HG02981 (cell line): ENCODE measurements at regions not wholly inside any gene's neighbourhood (a gene's known extent, or its start where the extent isn't known, plus 50 kb on each side); places are given as distances from the start of the nearest gene placed in this dataset.
"Not testable (repeated sequence)": the region's sequence is repeated elsewhere in the genome, so short reads cannot be mapped to it uniquely, and the experiment has no call there.

Source experiments
- ATAC-seq: cut with Tn5 transposase; IDR thresholded peaks from one replicate; pipeline ENCODE4 v1.9.1; 2021; ENCODE audit warnings: mild to moderate bottlenecking, moderate library complexity; ENCODE audit not compliant: unreplicated experiment

DNA sequence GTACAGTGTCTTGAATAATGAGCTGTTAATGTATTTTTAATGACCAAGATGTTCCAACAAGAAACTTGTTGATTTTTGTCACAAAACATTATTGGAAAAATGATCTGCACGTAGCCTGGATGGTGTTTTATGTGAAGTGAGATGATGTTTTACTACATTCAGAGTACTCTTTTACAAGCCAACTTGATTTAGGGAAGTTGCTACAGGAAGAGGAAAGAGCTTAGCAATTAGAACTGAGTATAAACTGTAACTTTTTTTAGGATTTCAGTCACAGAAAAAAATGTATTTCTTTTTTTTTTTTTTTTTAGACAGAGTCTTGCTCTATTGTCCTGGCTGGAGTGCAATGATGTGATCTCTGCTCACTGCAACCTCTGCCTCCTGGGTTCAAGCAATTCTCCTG, 113.6 kb upstream of the ADRA1B start:
- ATAC-seq: no peak

DNA sequence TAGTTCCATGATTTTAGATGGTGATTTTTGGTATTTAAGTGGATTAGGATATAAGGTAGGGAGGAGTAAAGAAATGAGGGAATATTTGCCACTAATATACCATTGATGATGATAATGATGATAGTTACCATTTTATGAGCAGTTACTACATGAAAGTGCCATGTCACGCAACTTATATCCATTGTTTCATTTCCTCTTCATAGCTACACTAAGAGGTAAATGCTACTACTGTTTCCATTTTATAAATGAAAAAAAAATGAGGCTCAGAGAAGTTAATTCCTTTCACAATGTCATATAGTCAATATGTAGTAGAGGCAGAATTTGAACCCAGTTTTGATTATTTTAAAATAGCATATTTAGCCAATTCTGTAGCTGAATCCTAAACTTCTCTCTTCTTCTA, 112.2 kb upstream of the ADRA1B start:
- ATAC-seq: no peak

DNA sequence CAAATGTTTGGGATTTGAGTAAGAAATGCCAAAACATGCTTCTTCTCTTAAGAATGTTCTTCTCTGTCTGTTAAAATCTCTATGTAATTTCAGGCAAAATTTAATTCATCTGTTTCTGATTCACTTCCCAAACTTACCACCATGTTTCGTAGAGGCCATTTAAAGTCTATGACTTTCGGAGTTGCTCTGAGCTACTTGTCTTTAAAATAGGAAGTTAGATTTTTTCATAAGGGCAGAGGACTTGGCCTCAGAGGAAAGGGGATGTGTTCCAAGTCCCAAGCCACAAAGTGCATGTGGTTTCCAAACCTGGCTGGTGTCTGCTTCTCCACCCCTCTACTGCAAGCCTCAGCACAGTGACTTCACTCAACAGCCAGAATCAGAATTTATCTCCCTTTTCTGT, 111.3 kb upstream of the ADRA1B start:
- ATAC-seq: no peak

DNA sequence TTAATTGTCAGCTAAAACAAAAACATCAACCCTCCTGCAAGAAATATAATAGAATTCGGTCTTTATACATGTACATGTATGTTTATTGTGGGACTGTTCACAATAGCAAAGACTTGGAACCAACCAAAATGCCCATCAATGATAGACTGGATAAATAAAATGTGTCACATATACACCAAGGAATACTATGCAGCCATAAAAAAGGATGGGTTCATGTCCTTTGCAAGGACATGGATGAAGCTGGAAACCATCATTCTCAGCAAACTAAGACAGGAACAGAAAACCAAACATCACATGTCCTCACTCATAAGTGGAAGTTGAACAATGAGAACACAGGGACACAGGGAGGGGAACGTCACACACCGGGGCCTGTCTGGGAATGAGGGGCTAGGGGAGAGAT, 109.1 kb upstream of the ADRA1B start:
- not testable (repeated sequence) for ATAC-seq

DNA sequence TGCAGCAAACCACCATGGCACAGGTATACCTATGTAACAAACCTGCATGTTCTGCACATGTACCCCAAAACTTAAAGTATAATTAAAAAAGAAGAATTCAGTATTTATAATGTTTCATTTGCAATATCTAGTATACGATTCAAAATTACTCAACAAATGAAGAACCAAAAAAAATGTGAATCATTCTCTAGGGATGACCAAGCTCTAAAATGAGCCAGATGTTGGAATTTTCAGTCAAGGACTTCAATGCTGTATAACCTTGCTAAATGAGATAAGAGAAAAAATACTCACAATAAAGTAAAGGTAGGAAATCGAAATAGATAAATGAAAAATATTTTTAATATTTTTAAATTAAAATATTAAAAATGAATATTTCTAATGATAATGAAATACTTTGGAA, 108.7 kb upstream of the ADRA1B start:
- no peak for ATAC-seq

DNA sequence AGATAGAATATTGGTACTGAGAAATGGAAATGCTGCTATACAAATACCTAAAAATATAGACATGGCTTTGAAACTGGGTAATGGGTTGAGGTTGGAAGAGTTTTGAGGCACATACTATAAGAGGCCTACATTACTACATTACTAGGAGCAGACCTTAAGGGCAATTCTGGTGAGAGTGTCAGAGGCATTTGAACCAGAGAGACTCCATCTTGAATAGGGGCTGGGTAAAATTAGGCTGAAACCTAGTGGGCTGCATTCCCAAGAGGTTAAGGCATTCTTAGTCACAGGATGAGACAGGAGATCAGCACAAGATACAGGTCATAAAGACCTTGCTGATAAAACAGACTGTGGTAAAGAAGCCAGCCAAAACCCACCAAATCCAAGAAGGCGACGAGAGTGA, 104.6 kb upstream of the ADRA1B start:
- no peak for ATAC-seq

DNA sequence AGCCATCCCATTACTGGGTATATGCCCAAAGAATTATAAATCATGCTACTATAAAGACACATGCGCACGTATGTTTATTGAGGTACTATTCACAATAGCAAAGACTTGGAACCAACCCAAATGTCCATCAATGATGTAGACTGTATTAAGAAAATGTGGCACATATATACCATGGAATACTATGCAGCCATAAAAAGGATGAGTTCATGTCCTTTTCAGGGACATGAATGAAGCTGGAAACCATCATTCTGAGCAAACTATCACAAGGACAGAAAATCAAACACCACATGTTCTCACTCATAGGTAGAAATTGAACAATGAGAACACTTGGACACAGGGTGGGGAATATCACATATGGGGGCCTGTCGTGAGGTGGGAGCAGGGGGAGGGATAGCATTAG, 103.5 kb upstream of the ADRA1B start:
- ATAC-seq: not testable (repeated sequence)

DNA sequence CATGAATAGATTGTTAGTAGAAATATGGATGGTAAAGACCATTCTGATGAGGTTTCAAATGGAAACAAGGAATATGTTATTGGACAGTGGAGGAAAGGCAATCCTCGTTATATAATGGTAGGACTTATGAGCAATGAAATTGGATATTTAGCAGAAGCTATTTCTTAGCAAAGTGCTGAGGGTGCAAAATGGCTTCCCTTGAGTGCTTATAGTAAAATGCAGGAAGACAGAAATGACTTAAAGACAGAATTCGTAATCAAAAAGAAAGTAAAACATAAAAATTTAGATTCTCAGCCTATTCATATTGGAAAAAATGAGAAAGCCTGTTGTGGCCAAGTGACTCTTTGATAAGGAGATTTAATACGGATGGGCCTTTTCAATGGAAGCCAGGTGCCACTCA, 102.1 kb upstream of the ADRA1B start:
- ATAC-seq: no peak

DNA sequence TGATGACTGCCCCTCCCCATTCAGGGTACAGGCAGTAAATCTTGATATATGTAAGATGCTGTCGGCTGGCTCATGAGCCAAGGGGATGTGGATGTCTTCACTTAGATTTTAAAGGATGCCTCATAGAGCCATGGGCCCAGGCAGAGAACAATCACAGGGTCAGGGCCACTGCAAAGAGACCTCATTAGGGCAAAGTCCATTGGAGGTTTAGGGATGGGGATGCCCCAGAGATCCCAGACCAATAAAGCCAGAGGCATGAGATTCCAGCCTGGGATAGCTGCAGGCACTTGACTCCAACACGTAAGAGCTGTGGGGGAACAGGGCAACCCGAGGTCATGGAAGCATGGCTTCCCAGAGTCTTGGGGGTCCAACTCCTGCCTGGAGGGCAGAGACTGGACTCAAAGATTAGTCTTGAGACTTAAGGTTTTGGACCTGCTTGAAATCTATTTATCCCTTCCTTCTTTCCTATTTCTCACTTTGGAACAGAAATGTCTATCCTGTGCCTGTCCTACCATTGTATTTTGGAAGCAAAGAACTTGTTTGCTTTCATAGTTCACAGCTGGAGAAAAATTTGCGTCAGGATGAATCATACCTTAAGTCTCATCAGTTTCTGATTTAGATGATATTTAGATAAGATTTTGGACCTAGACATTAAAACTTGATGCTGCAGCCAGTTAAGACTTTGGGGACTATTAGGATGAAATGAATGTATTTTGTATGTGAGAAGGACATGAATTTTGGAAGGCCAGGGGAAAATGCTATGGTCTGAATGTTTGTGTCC, 101.3 kb upstream of the ADRA1B start:
- ATAC-seq: no peak

DNA sequence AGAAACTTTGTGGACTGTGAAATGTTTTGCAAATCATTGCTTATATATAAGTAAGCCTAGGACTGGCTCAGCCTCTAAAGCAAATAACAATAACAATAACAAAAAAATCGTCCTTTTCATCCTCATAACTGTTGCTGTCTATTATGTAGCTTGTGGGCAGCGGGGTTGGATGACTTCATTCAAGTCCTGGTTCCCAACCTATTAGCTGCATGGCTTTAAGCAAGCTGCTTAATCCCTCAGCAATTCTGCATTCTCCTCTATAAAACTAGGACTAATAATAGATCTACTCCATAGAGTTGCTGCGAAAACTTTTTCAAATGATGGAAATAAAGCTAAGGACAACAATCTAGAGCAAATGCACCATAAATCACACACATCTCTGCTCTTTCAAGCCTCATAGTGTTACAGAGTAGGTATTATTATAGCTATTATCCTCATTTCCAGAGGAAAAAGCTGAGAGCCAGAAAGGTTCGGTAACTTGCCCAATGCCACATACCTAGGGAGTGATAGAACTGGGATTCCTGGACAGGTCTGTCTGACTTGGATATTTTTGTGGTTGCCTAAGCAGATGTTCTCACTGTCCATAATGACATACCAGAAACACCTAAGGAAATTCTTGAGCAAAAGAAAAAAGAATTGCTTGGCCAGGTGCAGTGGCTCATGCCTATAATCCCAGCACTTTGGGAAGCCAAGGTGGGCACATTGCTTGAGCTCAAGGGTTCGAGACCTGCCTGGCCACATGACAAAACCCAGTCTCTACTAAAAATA, 98.8 kb upstream of the ADRA1B start:
- ATAC-seq: no peak

DNA sequence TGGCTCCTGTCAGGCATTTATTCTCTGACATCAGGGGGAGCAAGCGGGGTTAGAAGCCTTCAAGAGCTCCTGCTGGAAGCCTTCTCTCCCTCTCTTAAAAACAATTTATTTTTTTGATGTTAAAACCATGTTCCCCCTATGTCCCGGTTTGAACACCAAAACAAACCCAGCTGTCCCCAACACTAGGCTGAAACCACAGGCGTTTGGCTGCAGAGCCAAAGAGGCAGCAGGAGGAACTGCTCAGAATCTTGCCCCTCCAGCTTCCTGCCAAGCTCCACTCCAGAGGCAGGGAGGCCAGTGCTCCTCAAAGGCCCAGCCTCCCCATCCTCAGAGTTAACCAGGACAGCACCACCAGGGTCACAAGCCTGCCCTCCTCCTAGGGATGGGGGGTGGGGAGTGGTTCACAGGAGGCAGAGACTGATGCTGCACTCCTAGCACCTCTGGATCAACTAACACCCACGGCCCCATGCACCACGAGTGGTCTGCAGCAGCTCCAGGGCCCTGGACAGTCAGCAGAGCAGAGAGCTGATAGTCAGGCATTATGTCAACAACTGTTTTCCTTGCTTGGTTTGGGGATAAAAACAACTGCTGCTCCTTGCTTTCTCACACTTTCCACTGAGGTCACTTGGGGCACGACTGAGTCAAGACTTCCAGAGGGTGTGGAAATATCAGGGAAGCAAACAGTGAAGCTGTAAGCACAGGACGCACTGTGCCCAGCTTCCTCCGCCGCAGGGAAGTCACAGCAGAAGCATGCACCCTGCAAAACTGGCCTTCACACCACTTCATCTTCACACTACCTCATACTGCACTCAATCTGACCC, 96.5 kb upstream of the ADRA1B start:
- no peak for ATAC-seq

DNA sequence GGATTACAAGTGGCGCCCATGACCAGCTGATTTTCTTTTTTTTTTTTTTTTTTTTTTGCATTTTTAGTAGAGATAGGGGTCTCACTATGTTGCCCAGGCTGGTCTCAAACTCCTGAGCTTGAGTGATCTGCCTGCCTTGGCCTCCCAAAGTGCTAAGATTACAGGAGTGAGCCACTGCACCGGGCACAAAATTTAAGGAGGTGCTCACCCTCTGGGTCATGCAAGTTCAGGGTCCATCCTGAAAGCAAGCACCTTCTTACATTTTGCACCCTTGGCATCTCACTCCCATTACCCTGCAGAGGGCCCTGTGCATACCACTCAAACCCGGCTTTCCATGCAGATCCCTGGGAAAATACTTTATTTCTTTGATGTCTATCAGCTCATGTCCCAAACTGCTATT, 95.6 kb upstream of the ADRA1B start:
- ATAC-seq: no peak

DNA sequence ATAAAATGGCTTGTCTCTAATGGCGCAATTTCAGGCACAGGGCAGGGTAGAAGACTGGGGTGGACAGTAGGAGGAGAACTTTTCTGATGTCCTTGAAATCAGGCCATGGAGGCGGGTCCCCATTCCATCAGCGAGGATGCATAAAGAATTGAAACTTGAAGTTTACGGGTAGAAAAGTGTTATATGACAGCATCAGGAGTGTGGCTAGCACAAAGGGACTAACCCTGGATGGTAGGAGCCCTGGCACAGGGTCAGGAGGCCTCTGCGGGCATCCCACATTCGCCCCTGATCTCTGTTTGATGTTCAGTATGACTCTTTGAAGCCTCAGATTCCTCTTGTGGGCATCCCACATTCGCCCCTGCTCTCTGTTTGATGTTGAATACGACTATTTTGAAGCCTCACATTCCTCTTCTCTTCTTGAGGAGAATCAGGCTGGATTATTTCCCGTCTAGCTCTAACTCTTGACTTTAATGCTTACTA, 94.8 kb upstream of the ADRA1B start:
- ATAC-seq: no peak

DNA sequence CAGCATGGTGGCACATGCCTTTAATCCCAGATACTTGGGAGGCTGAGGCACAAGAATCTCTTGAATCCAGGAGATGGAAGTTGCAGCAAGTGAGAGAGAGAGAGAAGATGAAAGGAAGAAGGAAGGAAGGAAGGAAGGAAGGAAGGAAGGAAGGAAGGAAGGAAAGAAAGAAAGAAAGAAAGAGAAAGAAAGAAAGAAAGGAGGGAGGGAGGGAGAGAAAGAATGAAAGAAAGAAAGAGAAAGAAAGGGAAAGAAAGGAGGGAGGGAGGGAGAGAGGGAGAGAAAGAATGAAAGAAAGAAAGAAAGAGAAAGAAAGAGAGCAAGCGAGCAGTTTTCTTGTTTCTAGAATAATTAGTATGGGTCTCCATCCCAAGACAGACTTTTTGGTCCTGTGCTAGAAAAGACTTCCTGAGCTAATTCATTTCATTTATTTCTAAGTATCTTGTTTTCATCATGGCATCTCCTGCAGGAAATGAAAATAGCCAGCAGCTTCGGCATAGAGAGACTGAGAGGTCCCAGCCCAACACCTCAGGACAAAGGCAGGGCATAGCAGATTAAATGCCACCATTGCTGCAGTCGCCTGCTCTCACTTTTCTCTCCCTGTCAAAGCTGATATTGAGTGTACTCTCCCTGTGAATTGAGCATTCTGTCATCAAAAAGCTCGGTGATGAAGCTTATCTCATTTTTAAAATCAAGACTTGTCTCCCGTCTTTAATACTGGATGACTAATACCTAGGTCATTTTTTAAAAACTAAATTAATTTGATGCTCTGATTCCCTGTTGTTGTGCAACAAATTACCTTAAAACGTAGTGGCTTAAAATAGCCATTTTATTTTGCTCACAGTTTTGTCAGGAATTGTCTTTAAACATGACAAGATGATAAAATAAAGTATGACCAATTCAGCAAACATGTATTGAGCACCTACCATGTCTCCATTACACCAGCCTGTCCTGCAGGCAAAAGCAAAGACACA, 91.8 kb upstream of the ADRA1B start:
- ATAC-seq: no peak

DNA sequence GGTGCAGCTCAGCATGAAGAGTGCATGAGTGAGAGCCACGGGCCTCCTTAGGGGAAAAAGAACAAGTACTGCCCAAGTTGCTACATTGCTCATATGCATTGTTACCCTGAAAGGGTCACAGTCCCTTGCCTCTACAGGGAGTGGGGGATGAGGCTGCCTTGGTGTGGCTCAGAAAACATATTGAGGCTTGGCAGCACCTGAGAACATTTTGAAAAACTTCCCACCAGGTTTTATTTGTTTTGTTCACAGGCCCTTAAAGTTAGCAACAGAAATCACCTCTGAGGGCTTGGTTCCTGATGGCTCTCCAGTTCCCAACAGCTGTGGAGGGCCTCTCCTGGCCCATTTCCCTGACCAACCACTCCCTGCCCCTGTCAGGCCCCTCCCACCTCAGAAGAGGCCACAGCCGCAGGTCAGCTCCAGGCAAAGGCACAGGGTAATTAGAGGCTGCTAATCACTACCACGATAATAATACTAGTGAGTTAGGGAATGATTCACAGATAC, 90.7 kb upstream of the ADRA1B start:
- ATAC-seq: no peak

DNA sequence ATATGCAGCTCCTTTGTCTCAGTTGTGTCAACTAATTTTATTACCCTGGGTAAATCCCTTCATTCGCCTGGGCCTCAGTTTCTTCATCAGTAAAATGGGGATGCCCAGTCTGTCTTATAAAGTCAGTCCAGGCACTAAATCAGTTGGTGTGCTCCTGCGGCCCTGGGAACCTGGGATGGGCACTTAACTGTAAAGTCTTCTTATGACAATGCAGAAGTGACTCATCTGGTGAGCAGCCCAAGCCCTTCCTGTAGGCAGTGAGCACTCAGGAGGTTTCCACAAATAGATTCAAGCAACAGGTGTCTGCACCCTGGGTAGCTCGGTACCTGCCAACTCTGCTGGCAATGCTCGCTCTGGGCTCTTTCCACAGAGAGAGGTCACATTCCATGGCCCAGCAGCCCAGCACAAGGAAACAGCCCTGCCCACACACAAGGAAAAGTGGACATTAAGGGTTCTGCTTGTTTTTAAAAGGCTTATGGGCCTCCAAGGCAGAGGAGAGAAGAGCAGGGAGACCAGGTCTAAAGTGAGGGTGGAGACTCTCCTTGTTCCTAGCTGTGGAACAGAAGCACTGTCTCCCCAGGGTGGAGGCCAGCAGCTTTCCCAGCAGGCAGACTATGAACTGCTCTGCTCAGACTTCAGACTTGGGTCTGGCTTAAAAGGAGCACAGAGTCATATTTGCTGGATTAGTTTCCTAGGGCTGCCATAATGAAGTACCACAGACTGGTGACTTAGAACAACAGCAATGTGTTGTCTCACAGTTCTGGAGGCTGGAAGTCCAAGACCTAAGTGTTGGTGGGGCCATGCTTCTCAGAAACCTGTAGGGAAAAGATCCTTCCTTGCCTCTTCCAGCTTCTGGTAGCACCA, 89.7 kb upstream of the ADRA1B start:
- peak; percentile 92 for ATAC-seq

DNA sequence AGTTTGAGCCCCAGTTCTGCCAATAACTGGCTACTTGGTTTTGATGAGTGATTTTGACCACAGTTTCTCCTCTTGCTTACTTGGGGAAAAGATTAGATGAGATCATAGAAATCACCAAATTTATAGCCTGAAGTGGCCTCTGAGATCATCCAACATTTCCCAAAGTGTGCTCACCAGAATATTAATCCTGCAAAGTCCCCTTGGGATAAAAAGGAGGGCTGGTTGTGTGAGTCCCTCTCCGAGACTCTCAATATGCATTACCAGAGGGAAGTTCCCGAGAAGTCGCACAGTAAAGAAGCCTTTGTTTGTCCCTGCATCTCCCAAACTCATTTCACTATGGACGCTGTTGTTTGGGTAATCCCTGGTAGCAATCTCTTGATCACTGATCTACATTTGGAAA, 88.4 kb upstream of the ADRA1B start:
- ATAC-seq: no peak

DNA sequence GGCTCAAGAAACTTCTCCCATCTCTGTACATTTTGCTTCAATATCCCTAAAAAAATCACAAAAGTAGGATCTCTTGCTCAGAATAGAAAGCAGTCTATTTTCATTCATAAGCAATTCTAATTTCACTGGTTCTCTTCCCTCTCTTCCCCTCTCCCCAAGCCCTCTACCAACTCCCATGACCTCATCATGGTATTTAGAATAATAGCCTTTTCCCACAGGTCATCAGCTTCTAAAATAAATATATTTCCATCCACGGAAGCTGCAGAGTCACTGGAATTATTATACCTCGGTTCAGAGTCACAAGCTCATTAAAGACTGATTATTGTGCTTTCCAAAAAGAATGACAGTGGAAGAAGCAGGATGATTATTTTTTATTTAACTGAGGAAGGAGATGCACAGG, 84.2 kb upstream of the ADRA1B start:
- no peak for ATAC-seq

DNA sequence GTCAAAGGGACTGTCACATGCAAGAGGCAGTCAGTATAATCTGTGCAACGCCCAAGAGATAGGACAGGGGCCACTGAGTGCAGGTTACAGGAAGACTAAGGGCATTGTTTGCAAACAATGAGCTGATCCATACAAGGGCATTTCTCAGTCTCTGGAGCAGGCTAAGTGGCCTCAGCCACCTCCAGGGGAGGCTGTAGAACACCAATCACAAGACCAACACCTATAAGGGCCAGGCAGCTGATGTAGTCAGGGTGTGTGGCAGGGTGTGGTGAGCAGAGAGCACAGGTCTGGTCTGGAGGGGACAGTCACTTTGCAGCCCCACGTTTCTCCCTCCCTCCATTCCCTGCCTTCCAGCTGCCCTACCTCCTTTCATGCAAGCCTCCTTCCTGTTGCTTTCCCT, 83.2 kb upstream of the ADRA1B start:
- ATAC-seq: no peak
